HG02938 (cell line): ENCODE measurements at regions not wholly inside any gene's neighbourhood (a gene's known extent, or its start where the extent isn't known, plus 50 kb on each side); places are given as distances from the start of the nearest gene placed in this dataset.

Experiments
- ATAC-seq: cut with Tn5 transposase; IDR thresholded peaks from one replicate; pipeline ENCODE4 v1.9.1; 2021; ENCODE audit warnings: mild to moderate bottlenecking, moderate library complexity; ENCODE audit not compliant: unreplicated experiment

GRCh38 chr1:244953901-244954300 lies 89.6 kb upstream of the HNRNPU start:
- ATAC-seq = no peak

GRCh38 chr1:244952940-244953339 lies 88.6 kb upstream of the HNRNPU start:
- peak; percentile 93 for ATAC-seq

- ATAC-seq = no peak
These were observed 88.1 kb upstream of the HNRNPU start for GRCh38 chr1:244952280-244952933.

DNA sequence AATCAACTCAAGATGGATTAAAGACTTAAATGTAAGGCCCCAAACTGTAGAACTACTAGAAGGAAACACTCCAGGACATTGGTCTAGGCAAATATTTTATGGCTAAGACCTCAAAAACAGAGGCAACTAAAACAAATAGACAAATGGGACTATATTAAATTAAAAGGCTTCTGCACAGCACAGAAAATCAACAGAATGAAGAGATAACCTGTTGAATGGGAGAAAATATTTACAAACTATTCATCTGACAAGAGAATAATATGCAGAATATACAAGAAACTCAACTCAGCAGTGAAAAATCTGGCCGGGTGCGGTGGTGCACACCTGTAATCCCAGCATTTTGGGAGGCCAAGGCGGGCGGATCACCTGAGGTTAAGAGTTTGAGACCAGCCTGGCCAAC lies 84.1 kb upstream of the HNRNPU start:
- ATAC-seq = no peak

GRCh38 chr1:244945109-244945671 lies 80.8 kb upstream of the HNRNPU start:
- ATAC-seq = peak; percentile 83

DNA sequence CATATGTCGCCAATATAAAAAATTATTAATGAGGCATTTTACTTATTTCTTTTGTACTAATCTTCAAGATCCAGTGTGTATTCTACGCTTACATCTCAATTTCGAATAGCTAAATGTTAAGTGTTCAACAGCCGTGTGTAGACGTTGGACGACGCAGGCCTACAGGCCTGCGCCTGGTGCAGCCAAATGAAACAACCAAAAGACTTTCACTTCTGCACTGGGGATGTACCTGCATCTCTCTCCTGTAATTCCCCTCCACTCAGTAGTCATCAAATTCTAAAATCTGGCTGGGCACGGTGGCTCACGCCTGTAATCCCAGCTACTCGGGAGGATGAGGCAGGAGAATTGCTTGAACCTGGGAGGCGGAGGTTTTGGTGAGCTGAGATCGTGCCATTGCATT lies 76.8 kb upstream of the HNRNPU start:
- ATAC-seq = peak; percentile 86

DNA sequence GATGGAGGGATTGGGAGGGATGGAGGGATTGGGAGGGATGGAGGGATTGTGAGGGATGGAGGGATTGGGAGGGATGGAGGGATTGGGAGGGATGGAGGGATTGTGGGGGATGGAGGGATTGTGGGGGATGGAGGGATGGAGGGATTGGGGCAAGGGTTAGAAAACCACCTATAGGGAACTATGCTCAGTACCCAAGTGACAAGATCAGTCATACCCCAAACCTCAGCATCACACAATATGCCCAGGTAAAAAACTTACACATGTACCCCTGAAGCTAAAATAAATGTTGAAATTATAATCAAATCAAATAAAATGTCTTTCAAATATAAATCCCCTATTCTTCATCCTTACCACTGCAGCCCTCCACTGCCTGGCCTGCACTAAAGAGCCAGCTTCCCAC lies 72.8 kb upstream of the HNRNPU start:
- ATAC-seq = no peak

GRCh38 chr1:244920911-244921761 lies 56.8 kb upstream of the HNRNPU start:
- ATAC-seq = peak; percentile 53

DNA sequence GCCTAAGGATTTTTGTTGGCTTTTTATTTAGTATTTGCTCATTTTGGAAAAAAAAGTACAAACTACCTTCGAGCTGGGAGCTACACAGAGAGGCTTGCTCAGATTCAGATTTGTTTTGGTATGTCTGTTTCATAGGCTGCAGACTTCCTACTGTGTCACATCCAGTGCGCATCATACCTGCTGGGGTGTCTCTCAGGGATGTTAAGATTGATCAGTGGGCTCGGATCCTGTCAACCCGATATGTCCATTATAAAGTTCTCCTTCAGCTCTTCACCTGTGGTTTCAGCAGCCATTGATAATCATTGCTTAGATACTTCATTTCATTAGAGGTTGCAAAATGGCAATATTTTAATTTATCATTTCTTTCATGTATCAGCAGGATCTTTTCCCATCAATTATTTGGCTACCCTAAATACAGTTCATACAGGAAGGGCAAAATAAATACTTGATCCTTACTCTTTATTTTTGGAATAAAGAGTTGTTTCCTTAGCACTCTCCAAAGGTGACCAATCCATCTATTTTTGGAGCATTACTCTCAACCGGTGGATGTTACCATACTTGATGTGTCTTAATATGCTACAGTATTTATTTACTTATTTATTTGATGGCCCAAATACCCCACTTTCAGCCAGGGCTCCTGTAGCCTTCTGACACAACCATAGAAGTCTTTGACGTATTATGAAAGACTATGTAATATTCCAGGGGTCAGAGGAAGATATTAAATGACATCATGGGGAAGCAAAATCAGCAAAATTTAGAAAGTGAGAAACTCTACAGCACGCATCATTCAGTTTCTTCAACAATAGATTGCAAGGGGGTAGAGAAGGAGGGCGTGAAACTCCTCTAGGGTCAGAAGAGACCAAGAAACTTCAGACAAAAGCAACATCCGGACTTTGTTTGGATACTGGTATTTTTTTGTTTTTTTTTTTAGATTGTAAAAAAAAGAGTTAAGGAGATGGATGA lies 55.3 kb upstream of the HNRNPU start:
- no peak for ATAC-seq

GRCh38 chr1:244918421-244919319 lies 54.3 kb upstream of the HNRNPU start:
- peak; percentile 51 for ATAC-seq

- no peak for ATAC-seq
These were observed 52.8 kb upstream of the HNRNPU start for GRCh38 chr1:244917073-244917670.

DNA sequence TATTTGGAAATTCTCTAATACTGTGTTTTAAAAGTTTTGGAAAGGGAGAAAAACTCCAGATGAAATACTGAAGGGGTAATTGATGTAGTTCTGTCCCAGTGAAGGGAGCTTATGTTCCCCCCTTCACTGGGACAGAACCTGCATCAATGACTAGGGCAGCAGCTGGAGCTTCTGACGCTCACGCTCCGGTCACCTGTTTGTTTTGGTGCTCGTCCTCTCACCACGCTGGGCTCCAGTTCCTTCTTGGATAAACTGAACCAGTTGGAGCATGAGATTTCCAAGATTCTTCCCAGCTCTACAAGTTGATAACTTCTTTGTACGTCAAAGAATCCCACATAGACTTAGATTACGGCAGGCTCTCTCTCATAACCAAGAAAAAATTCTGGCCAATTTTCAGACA lies 51.4 kb upstream of the HNRNPU start:
- no peak for ATAC-seq

DNA sequence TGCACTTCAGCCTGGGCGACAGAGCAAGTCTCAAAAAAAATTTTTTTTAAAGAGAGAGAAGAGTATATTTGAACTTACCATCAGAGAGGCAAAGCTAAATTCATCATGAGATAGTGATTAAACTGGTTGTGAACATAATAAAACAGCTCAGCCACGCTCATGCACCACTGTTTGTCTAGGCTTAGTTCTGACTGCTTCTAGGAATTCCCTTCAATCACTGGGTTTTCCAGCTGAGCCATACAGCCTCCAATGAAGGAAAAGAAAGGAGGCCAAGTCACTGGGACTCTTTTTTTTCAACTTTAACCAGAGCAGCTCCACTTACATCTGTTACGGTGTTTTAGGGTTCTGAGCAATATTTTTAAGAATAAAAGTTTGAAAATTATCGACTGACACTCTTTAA lies 50.4 kb upstream of the HNRNPU start:
- no peak for ATAC-seq
